Karpas-422 (cell line): ENCODE measurements at regions not wholly inside any gene's neighbourhood (a gene's known extent, or its start where the extent isn't known, plus 50 kb on each side); places are given as distances from the start of the nearest gene placed in this dataset.

Experiments
- DNase-seq: peaks from one replicate; pipeline ENCODE4 v3.0.0-alpha.2; 2015
- H2AFZ ChIP-seq: fragments of 200-600 bp; sonication (generic); 2 replicates; pipeline ENCODE4 v1.6.1; 2014; ENCODE audit warnings: antibody characterized with exemption, low read length, mixed read lengths
- H3K27ac ChIP-seq: fragments of 200-600 bp; sonication (generic); 2 replicates; pipeline ENCODE4 v1.5.1; 2014; ENCODE audit warnings: mild to moderate bottlenecking, low read length, moderate library complexity
- H3K27me3 ChIP-seq: fragments of 200-600 bp; sonication (generic); 2 replicates; pipeline ENCODE4 v1.6.1; 2014; ENCODE audit warnings: low read length, mixed read lengths
- H3K36me3 ChIP-seq: fragments of 200-600 bp; sonication (generic); 2 replicates; pipeline ENCODE4 v1.6.1; 2014; ENCODE audit warnings: low read length, mixed read lengths; ENCODE audit not compliant: insufficient read depth
- H3K4me1 ChIP-seq: fragments of 200-600 bp; sonication (generic); 2 replicates; pipeline ENCODE4 v1.6.1; 2014; ENCODE audit warnings: mild to moderate bottlenecking, low read length, mixed read lengths
- H3K4me2 ChIP-seq: fragments of 200-600 bp; sonication (generic); 2 replicates; pipeline ENCODE4 v1.6.1; 2014; ENCODE audit warnings: low read length, low read depth, mild to moderate bottlenecking; ENCODE audit not compliant: poor library complexity, severe bottlenecking
- H3K4me3 ChIP-seq: fragments of 200-600 bp; sonication (generic); 2 replicates; pipeline ENCODE4 v1.5.1; 2014; ENCODE audit warnings: mild to moderate bottlenecking, antibody characterized with exemption, low read length, mixed read lengths
- H3K79me2 ChIP-seq: fragments of 200-600 bp; sonication (generic); 2 replicates; pipeline ENCODE4 v1.6.1; 2014; ENCODE audit warnings: mild to moderate bottlenecking, low read length, mixed read lengths
- H3K9ac ChIP-seq: fragments of 200-600 bp; sonication (generic); 2 replicates; pipeline ENCODE4 v1.6.0; 2014; ENCODE audit warnings: low read length
- H3K9me2 ChIP-seq: fragments of 200-600 bp; sonication (generic), shearing (Covaris generic); replicated peaks from 2 replicates; pipeline ENCODE4 v1.6.0; 2014; ENCODE audit warnings: mild to moderate bottlenecking, low read length, moderate library complexity; ENCODE audit not compliant: insufficient read depth
- H3K9me3 ChIP-seq: fragments of 300-700, 200-600 bp; sonication (generic); 2 replicates; pipeline ENCODE4 v1.6.1; 2014; ENCODE audit warnings: low read length, mixed read lengths
- H4K20me1 ChIP-seq: fragments of 200-600 bp; sonication (generic); 2 replicates; pipeline ENCODE4 v1.6.1; 2014; ENCODE audit warnings: mild to moderate bottlenecking, antibody characterized with exemption, low read length, low read depth; ENCODE audit not compliant: insufficient read depth

DNA sequence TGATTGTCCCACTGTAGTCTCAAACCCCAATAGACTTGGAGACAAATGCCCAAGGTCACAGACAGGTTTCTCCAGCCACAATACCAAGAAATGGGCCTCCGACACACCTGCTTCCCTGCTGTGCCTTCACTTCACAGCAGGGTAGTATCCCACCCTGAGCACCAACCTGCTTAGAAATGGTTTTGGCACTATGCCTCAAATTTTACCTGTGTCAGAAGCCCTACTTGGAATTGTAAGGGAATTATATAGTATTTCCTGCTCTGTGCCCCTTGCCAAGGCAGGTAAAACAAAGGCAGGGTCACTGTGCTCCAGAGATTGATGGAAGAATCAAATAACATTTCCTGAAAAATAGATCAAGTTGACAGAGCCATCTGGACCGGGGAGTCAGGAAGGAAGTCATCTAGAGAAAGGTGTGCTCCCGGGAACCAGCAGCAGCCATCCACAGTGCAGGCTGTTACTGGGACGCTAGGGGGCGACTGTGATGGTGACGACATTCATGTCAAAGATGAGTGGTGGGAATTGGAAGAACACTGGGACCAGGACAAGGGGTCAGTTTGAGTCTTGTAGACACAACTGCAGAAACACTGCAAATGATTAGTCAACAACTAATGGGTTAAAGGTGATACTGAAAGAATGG lies 117.8 kb upstream of the AKR1E2 start:
- no peaks in the 10 kb centered on the region for H3K27me3 ChIP-seq
- peak; percentile 67 for DNase-seq
- no peak overlapping the region for H3K4me2 ChIP-seq

DNA sequence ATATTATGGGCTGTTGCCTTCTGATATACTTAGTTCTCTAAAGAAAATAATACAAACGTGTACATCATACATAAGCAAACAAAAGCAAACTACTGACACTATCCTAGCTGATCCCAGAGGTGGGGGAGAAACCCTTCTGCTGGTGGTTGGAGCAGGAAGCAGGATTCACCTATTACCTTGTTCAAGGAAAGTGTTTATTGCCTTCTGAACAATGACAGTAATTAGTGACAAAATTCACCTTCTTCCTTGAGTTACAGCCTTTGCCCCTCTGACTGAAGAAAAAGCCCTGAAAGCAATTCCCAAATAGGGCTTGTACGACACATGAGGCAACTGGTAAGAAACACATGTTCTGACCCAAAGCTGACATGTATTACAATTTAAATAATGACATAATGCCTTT lies 118.8 kb upstream of the AKR1E2 start:
- Histone ChIP-seq H2AFZ (no peak overlapping the region), H3K79me2 (no peaks in the 10 kb centered on the region), H3K4me1 (no peaks in the 10 kb centered on the region), H3K9me3 (no peaks in the 10 kb centered on the region), H3K27ac (no peak overlapping the region), H4K20me1 (no peaks in the 10 kb centered on the region), H3K27me3 (no peaks in the 10 kb centered on the region), H3K36me3 (no peaks in the 10 kb centered on the region), H3K9ac (no peak overlapping the region), H3K4me2 (no peak overlapping the region), H3K9me2 (no peaks in the 10 kb centered on the region), H3K4me3 (no peak overlapping the region)
- DNase-seq, result no peak

More for the DNA sequence above, 117.8 kb upstream of the AKR1E2 start:
- H3K4me3 ChIP-seq, result no peak overlapping the region
- H3K9me3 ChIP-seq, result no peaks in the 10 kb centered on the region
- no peaks in the 10 kb centered on the region for H3K79me2 ChIP-seq
- no peaks in the 10 kb centered on the region for H3K36me3 ChIP-seq
- H2AFZ ChIP-seq, result no peak overlapping the region
- H4K20me1 ChIP-seq, result no peaks in the 10 kb centered on the region
- no peak overlapping the region for H3K27ac ChIP-seq
- H3K9ac ChIP-seq, result no peak overlapping the region
- H3K4me1 ChIP-seq, result no peaks in the 10 kb centered on the region
- H3K9me2 ChIP-seq, result no peaks in the 10 kb centered on the region

DNA sequence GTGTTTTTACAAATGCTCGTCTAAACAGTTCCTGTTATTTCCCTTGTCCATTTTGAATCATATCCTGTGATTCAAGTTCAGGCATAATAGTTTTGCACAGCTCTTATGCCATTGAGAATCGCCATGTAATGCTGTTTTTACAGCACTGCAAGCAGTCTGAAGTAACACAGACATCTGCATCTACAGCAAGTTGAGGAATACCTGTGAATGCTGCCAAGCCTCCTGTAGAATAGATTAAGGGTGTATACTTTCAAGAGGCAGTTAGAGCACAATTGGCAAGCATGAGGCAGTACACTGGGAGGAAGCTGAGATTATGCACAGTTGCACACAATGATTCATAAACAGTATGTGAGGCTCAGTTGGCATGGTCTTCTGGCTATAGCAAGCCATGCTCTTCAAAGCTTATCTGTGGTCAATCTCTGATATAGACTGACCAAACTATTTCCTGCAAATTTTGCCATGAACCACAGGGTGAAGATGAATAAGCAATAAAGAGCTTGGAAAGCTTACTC lies 121.9 kb upstream of the AKR1E2 start:
- no peaks in the 10 kb centered on the region for H4K20me1 ChIP-seq
- H3K27ac ChIP-seq, result no peak overlapping the region
- H3K79me2 ChIP-seq, result no peaks in the 10 kb centered on the region
- no peak overlapping the region for H3K4me3 ChIP-seq
- no peaks in the 10 kb centered on the region for H3K4me1 ChIP-seq
- H3K27me3 ChIP-seq, result no peaks in the 10 kb centered on the region
- no peak overlapping the region for H3K9ac ChIP-seq
- no peaks in the 10 kb centered on the region for H3K9me3 ChIP-seq
- H3K36me3 ChIP-seq, result no peaks in the 10 kb centered on the region
- H3K9me2 ChIP-seq, result no peaks in the 10 kb centered on the region
- no peak for DNase-seq
- no peak overlapping the region for H3K4me2 ChIP-seq
- no peak overlapping the region for H2AFZ ChIP-seq

DNA sequence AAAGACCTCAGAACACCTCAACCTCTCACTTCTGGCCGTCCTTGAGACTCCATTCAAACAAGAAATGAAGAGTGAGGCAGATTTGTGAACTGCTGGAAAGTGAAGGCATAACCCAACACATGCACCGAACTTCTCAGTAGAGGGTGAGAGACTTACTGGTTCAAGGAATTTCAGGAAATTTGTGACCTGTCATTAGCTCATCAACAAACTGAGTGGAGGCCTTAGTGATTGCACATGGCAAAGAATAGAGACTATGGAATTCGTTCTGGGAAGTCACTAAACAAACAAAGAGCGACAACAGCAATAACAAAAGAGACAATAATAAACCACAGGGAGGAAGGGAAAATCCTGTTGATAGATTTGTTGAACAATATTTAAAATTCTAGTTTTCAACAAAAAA lies 125.0 kb upstream of the AKR1E2 start:
- Histone ChIP-seq H3K79me2 (no peaks in the 10 kb centered on the region), H3K4me3 (no peak overlapping the region), H3K9ac (no peak overlapping the region), H3K27ac (no peak overlapping the region), H3K36me3 (no peaks in the 10 kb centered on the region), H3K4me2 (no peak overlapping the region), H2AFZ (no peak overlapping the region), H4K20me1 (no peaks in the 10 kb centered on the region), H3K9me2 (no peaks in the 10 kb centered on the region), H3K9me3 (no peaks in the 10 kb centered on the region), H3K27me3 (no peaks in the 10 kb centered on the region), H3K4me1 (no peaks in the 10 kb centered on the region)
- no peak for DNase-seq

DNA sequence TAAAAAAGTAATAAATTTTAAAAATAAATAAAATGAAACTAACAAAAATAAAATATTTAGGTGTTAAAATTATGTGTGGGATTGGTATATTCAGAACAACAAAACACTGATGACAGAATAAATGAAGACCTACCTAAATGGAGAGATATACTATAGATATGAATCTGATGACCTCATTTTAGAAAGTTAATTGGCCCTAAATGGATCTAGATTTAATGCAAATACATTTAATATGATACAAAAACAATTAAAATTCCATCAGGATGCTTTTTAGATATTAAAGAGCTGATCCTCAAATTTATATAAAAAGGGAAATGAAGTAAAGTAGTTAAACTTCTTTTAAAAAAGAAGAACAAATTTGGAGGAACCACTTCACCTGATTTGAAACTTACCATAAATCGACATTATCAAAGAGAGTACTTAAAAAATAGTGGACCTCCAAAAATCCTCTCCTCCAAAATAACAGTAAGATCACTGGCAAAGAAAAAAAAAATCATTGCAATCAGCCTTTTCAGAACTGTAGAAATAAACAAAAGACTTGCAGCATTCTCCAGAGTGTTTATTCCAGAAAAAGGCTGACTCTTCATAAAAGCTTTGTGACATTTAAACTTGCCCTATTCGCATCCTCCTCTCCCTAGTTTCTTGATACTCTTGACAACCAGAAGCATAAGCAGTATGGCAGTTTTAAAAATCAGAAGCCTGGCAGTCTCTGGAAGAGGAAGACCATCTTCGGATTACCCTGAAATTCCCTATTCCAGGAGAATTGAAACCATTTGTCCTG lies 125.9 kb upstream of the AKR1E2 start:
- H3K9me3 ChIP-seq, result no peaks in the 10 kb centered on the region
- H2AFZ ChIP-seq, result no peak overlapping the region

DNA sequence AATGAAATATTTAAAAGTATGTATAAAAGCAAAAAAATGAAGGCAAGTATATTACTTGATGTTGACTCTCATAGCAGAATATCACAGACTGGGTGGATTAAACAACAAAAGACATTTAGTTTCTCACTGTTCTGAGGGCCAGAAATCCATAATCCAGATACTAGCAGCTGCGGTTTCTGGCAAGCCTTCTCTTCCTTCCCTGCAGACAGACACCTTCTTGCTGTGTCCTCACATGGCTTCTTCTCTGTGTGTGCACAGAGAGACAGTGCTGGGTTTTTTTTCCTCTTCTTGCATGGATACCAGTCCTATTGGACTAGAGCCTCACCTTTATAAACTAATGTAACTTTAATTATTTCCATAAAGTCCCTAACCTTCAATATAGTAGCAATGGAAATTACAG lies 127.9 kb upstream of the AKR1E2 start:
- H2AFZ ChIP-seq, result no peak overlapping the region

More for the DNA sequence above, 125.9 kb upstream of the AKR1E2 start:
- no peaks in the 10 kb centered on the region for H3K36me3 ChIP-seq
- H3K79me2 ChIP-seq, result no peaks in the 10 kb centered on the region
- no peak overlapping the region for H3K27ac ChIP-seq
- no peak overlapping the region for H3K4me2 ChIP-seq
- no peak overlapping the region for H3K4me3 ChIP-seq
- no peak for DNase-seq
- no peaks in the 10 kb centered on the region for H4K20me1 ChIP-seq
- no peaks in the 10 kb centered on the region for H3K27me3 ChIP-seq
- no peak overlapping the region for H3K9ac ChIP-seq
- H3K4me1 ChIP-seq, result no peaks in the 10 kb centered on the region
- H3K9me2 ChIP-seq, result no peaks in the 10 kb centered on the region

DNA sequence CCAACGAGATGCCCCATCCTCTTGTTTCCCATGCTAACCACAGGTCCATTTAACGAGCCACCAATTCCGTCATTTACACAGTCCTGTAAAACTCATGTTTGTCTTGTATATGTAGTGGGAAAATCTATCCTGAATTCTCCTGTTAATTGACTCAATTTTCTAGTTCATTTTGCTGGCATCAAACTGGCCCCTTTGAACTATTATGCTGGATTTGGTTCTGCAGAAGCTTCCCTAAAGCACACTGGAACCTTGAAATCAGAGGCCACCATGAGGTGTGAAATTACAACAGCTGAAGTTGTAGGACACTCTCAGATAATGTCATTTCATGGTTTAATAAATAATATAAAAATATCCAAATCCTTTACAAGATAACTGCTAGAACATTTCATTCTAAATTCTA lies 129.8 kb upstream of the AKR1E2 start:
- Histone ChIP-seq H3K27ac (no peak overlapping the region), H3K9me2 (no peaks in the 10 kb centered on the region), H3K27me3 (no peaks in the 10 kb centered on the region), H3K9me3 (no peaks in the 10 kb centered on the region), H3K79me2 (no peaks in the 10 kb centered on the region), H3K4me1 (no peaks in the 10 kb centered on the region), H2AFZ (no peak overlapping the region), H3K36me3 (no peaks in the 10 kb centered on the region), H4K20me1 (no peaks in the 10 kb centered on the region), H3K4me2 (no peak overlapping the region), H3K4me3 (no peak overlapping the region), H3K9ac (no peak overlapping the region)
- no peak for DNase-seq

More for the DNA sequence above, 127.9 kb upstream of the AKR1E2 start:
- Histone ChIP-seq H3K9me2 (no peaks in the 10 kb centered on the region), H3K4me2 (no peak overlapping the region), H3K4me3 (no peak overlapping the region), H3K27ac (no peak overlapping the region), H3K27me3 (no peaks in the 10 kb centered on the region), H3K36me3 (no peaks in the 10 kb centered on the region), H3K79me2 (no peaks in the 10 kb centered on the region), H3K9ac (no peak overlapping the region), H3K9me3 (no peaks in the 10 kb centered on the region), H3K4me1 (no peaks in the 10 kb centered on the region), H4K20me1 (no peaks in the 10 kb centered on the region)
- DNase-seq, result no peak

DNA sequence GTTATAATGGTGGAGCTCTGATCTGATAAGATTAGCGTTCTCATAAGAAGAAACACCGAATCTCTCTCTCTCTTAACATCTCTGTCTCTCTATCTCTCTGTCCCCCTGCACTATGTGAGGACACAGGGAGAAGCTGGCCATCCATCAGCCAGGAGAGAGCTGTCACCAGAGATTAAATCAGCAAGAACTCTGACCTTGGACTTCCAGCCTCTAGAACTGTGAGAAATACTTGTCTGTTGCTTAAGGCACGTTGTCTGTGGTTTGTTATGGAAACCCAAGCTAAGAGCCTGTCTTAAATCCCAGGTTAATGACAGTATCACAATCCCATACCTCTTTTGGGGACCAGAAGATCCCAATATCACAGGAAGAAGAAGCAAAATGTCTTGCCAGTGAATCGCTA lies 132.0 kb upstream of the AKR1E2 start:
- no peak overlapping the region for H3K9ac ChIP-seq
- H3K4me1 ChIP-seq, result no peaks in the 10 kb centered on the region
- no peak for DNase-seq
- no peak overlapping the region for H3K27ac ChIP-seq
- no peaks in the 10 kb centered on the region for H3K36me3 ChIP-seq
- no peaks in the 10 kb centered on the region for H4K20me1 ChIP-seq
- no peaks in the 10 kb centered on the region for H3K9me3 ChIP-seq
- no peak overlapping the region for H3K4me2 ChIP-seq
- H3K79me2 ChIP-seq, result no peaks in the 10 kb centered on the region
- H2AFZ ChIP-seq, result no peak overlapping the region
- H3K4me3 ChIP-seq, result no peak overlapping the region
- no peaks in the 10 kb centered on the region for H3K27me3 ChIP-seq
- H3K9me2 ChIP-seq, result no peaks in the 10 kb centered on the region
